T-helper 17 cell (primary cell): ENCODE measurements at regions not wholly inside any gene's neighbourhood (a gene's known extent, or its start where the extent isn't known, plus 50 kb on each side); places are given as distances from the start of the nearest gene placed in this dataset.

ENCODE experiments used
- ATAC-seq: fragments of 150-1000 bp; cut with Tn5 transposase; 2 replicates; pipeline ENCODE4 v1.10.0; 2021; ENCODE audit warnings: mild to moderate bottlenecking, moderate library complexity
- DNase-seq, 3 donors: peaks; one replicate each; pipeline versions ENCODE4 v3.0.0 to v3.0.0-alpha.2; 2020 to 2021
- H3K9me3 ChIP-seq: one replicate; pipeline ENCODE4 v1.7.0; 2013; ENCODE audit warnings: low read length, mild to moderate bottlenecking; ENCODE audit not compliant: control insufficient read depth, poor library complexity, severe bottlenecking
- H3K27ac Mint-ChIP-seq: one replicate; pipeline ENCODE4 v1.8.0; 2022; ENCODE audit warnings: mild to moderate bottlenecking, moderate library complexity, mixed read lengths
- H3K27me3 Mint-ChIP-seq: one replicate; pipeline ENCODE4 v1.8.0; 2022; ENCODE audit warnings: mixed read lengths
- H3K36me3 Mint-ChIP-seq: one replicate; pipeline ENCODE4 v1.8.0; 2022; ENCODE audit warnings: low read depth, mixed read lengths
- H3K4me1 Mint-ChIP-seq: one replicate; pipeline ENCODE4 v1.8.0; 2022; ENCODE audit warnings: mild to moderate bottlenecking, mixed read lengths
- H3K4me3 Mint-ChIP-seq: one replicate; pipeline ENCODE4 v1.8.0; 2022; ENCODE audit warnings: mild to moderate bottlenecking, moderate library complexity, mixed read lengths

GRCh38 chr1:193613041-193613440 lies 426.6 kb upstream of the B3GALT2 start:
- H3K4me3 Mint-ChIP-seq: no peak overlapping the region
- peaks cover 5% of the 10 kb centered on the region for H3K4me1 Mint-ChIP-seq
- H3K9me3 ChIP-seq: no peaks in the 10 kb centered on the region
- H3K27me3 Mint-ChIP-seq: no peaks in the 10 kb centered on the region
- ATAC-seq: no peak
- no peak for DNase-seq
- H3K27ac Mint-ChIP-seq: no peak overlapping the region
- H3K36me3 Mint-ChIP-seq: peaks cover 5% of the 10 kb centered on the region

- peak overlapping the region; percentile 2 for H3K4me3 Mint-ChIP-seq
- H3K4me1 Mint-ChIP-seq: peaks cover 13% of the 10 kb centered on the region
- no peak for DNase-seq
- H3K9me3 ChIP-seq: no peaks in the 10 kb centered on the region
- ATAC-seq: peak; percentile 41
- peaks cover 5% of the 10 kb centered on the region for H3K36me3 Mint-ChIP-seq
- peak overlapping the region; percentile 0 for H3K27ac Mint-ChIP-seq
- no peaks in the 10 kb centered on the region for H3K27me3 Mint-ChIP-seq
Observed at GRCh38 chr1:193609592-193609991, 423.2 kb upstream of the B3GALT2 start.

- H3K4me1 Mint-ChIP-seq: peaks cover 23% of the 10 kb centered on the region
- no peak for ATAC-seq
Observed at GRCh38 chr1:193607787-193608186, 421.4 kb upstream of the B3GALT2 start.

DNA sequence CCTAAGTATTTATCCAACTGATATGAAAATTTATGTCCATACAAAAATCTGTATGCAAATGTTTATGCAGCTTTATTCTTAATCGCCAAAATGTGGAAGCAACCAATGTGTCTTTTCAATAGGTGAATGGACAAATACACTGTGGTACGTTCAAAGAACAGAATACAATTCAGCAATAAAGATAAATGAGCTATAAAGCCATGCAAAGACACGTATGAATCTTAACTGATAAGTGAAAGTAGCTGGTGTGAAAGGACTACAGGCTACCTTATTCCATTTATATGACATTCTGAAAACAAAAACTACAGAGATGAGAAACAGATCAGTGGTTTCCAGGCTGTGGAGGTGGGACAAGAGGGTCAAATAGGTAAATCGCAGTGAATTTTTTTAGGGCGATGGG lies 419.6 kb upstream of the B3GALT2 start:
- H3K4me1 Mint-ChIP-seq: peaks cover 27% of the 10 kb centered on the region
- ATAC-seq (no peak), DNase-seq (no peak)
- H3K36me3 Mint-ChIP-seq: peaks cover 5% of the 10 kb centered on the region
- no peaks in the 10 kb centered on the region for H3K9me3 ChIP-seq
- H3K27me3 Mint-ChIP-seq: no peaks in the 10 kb centered on the region
- H3K27ac Mint-ChIP-seq: peak overlapping the region; percentile 72
- H3K4me3 Mint-ChIP-seq: peak overlapping the region; percentile 53

More at GRCh38 chr1:193607787-193608186, 421.4 kb upstream of the B3GALT2 start:
- H3K27me3 Mint-ChIP-seq: no peaks in the 10 kb centered on the region
- peaks cover 5% of the 10 kb centered on the region for H3K36me3 Mint-ChIP-seq
- no peak overlapping the region for H3K27ac Mint-ChIP-seq
- DNase-seq: no peak
- H3K9me3 ChIP-seq: no peaks in the 10 kb centered on the region
- H3K4me3 Mint-ChIP-seq: no peak overlapping the region

DNA sequence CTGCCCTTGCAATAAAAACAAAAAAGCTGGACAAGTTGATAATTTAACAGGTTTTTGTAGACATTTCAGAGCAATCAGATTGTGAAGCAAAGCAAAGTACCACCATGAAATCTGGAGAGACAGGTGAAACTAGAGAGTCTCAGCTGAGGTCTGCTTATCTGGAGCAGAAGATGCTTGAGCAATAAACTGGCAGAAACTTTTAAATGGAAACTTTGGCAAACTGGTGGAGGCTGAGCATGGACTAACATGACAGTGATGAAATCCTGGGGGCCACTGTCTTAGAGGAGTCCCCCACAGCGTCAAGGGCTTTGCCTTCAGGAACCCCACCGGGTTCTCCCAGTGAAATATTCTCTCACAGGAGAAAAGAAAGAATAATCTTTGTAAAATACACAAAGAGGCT lies 416.3 kb upstream of the B3GALT2 start:
- peaks cover 2% of the 10 kb centered on the region for H3K36me3 Mint-ChIP-seq
- no peaks in the 10 kb centered on the region for H3K27me3 Mint-ChIP-seq
- H3K27ac Mint-ChIP-seq: peak overlapping the region; percentile 4
- H3K4me3 Mint-ChIP-seq: no peak overlapping the region
- DNase-seq (no peak), ATAC-seq (no peak)
- H3K4me1 Mint-ChIP-seq: peaks cover 24% of the 10 kb centered on the region
- no peaks in the 10 kb centered on the region for H3K9me3 ChIP-seq

- peak overlapping the region; percentile 83 for H3K4me3 Mint-ChIP-seq
Observed at GRCh38 chr1:193593147-193593885, 406.9 kb upstream of the B3GALT2 start.

DNA sequence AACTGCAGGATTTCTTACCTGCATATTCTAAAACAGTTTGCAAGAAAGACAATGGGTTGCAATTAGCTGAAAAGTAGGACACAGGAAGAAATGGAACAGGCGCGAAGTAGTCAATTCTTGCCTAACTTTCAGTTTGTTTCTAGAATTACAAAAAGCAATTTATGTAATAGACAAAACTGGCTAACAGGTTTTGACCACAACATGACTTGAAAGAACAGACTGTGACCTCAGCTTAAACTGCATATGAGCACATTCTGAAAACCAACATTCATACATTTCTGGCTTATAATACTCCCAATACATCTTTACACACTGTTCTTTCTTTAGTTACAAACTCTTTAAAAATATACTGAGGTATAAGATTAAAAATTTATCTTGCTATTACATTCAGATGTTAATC lies 405.9 kb upstream of the B3GALT2 start:
- Mint-ChIP-seq H3K36me3 (peaks cover 3% of the 10 kb centered on the region), H3K27me3 (no peaks in the 10 kb centered on the region), H3K4me3 (peak overlapping the region; percentile 83), H3K4me1 (peaks cover 46% of the 10 kb centered on the region), H3K27ac (peak overlapping the region; percentile 98)
- ATAC-seq (peak; percentile 80), DNase-seq (no peak)
- H3K9me3 ChIP-seq: no peaks in the 10 kb centered on the region

More at GRCh38 chr1:193593147-193593885, 406.9 kb upstream of the B3GALT2 start:
- peaks cover 3% of the 10 kb centered on the region for H3K36me3 Mint-ChIP-seq
- peak overlapping the region; percentile 98 for H3K27ac Mint-ChIP-seq
- no peak for DNase-seq
- H3K27me3 Mint-ChIP-seq: no peaks in the 10 kb centered on the region
- H3K9me3 ChIP-seq: no peaks in the 10 kb centered on the region
- peaks cover 48% of the 10 kb centered on the region for H3K4me1 Mint-ChIP-seq
- ATAC-seq: no peak

DNA sequence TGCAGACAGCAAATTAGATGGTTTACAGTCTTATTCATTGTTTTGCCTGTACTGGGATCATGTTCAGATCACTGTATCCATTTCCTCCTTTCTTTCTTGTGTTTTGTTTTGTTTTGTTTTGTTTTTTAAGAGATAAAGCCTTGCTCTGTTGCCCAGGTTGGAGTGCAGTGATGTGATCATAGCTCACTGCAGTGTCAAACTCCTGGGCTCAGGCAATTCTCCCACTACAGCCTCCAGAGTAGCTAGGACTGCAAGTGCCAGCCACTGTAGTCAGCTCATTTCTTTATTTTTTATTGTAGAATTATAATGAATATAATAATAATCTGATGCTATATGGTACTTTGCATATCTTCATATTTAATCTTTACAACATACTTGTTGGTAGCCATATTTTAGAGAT lies 403.7 kb upstream of the B3GALT2 start:
- Mint-ChIP-seq H3K4me1 (peaks cover 45% of the 10 kb centered on the region), H3K27me3 (no peaks in the 10 kb centered on the region), H3K27ac (peak overlapping the region; percentile 98), H3K36me3 (no peaks in the 10 kb centered on the region), H3K4me3 (no peak overlapping the region)
- DNase-seq: no peak
- ATAC-seq: no peak
- H3K9me3 ChIP-seq: no peaks in the 10 kb centered on the region

- Mint-ChIP-seq H3K4me1 (peaks cover 42% of the 10 kb centered on the region), H3K36me3 (no peaks in the 10 kb centered on the region), H3K27me3 (no peaks in the 10 kb centered on the region), H3K4me3 (no peak overlapping the region), H3K27ac (peak overlapping the region; percentile 98)
- ATAC-seq: no peak
- H3K9me3 ChIP-seq: no peaks in the 10 kb centered on the region
- DNase-seq: no peak
Observed at GRCh38 chr1:193589597-193590040, 403.2 kb upstream of the B3GALT2 start.

DNA sequence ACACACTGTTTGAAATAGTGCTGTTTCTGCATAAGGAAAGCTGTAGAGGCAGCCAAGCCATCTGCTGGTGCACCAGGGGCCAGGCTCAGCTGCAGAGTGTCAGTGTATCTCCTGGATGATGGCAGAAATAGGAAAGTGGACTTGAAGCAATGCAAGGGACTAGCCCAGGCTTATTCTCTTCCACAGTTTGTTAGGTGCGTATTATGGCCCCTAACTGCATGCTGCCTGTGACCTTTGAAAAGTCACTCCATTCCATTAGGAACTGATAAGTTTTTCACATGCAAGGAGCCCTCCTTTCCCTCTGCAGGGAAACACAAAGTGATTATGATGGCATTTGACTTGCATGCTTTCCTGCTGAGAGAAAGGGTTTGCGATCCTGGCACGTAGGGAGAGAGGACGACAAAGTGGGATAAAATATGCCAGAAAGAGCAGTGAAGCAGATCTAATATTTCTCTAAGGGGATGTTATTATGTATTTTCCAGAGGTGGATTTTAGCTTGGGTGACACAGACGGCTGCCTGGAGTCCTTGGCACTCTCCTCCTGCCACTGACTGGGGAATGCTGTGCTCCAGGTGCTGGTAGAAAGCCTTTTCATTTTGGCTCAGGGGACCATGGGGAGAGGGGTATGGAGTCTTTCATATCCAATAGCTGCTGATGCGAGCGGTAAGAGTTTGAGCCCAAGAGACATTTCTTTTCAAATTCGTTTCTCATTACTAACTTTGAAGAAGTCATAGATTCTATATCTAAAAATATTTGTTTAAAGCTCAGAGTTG lies 402.1 kb upstream of the B3GALT2 start:
- Mint-ChIP-seq H3K27ac (peak overlapping the region; percentile 98), H3K27me3 (no peaks in the 10 kb centered on the region), H3K4me3 (no peak overlapping the region), H3K4me1 (peaks cover 42% of the 10 kb centered on the region), H3K36me3 (peaks cover 3% of the 10 kb centered on the region)
- peaks cover 1% of the 10 kb centered on the region for H3K9me3 ChIP-seq
- no peak for DNase-seq
- ATAC-seq: no peak

DNA sequence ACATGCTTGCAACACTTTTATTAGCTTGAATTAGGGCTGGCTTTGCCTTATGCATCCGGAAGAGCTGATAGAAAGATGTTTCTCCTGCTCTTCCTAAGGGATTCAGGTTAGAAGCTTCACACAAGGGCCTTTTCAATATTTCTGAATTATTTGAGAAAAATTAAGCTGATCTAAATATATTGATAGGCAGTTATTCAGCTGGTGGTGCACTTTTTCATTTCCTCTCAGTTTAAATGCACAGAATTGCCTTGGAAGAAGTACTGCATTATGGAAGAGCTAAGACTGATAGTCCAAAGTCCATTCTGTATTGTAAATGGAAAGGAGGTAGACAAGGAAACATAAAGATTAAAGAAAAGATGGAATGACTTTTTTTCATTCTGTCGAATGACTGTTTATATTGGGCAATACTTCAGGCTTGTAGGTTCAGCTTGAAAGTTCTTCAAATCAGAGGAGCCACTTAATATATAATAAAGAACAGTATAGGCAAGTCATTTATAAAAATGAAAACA lies 398.4 kb upstream of the B3GALT2 start:
- peaks cover 14% of the 10 kb centered on the region for H3K4me1 Mint-ChIP-seq

GRCh38 chr1:193581341-193581740 lies 394.9 kb upstream of the B3GALT2 start:
- Mint-ChIP-seq H3K27me3 (no peaks in the 10 kb centered on the region), H3K4me1 (peaks cover 9% of the 10 kb centered on the region), H3K36me3 (peaks cover 14% of the 10 kb centered on the region), H3K4me3 (no peak overlapping the region), H3K27ac (no peak overlapping the region)
- H3K9me3 ChIP-seq: peaks cover 5% of the 10 kb centered on the region
- DNase-seq (no peak), ATAC-seq (no peak)

More for the DNA sequence above, 398.4 kb upstream of the B3GALT2 start:
- Mint-ChIP-seq H3K27me3 (no peaks in the 10 kb centered on the region), H3K27ac (no peak overlapping the region), H3K4me3 (no peak overlapping the region), H3K36me3 (peaks cover 14% of the 10 kb centered on the region)
- DNase-seq: no peak
- ATAC-seq: no peak
- H3K9me3 ChIP-seq: peaks cover 5% of the 10 kb centered on the region

- DNase-seq: no peak
- Mint-ChIP-seq H3K36me3 (peaks cover 14% of the 10 kb centered on the region), H3K4me3 (no peak overlapping the region), H3K27me3 (no peaks in the 10 kb centered on the region), H3K4me1 (peaks cover 15% of the 10 kb centered on the region), H3K27ac (no peak overlapping the region)
- ATAC-seq: no peak
- peaks cover 5% of the 10 kb centered on the region for H3K9me3 ChIP-seq
Observed at GRCh38 chr1:193580419-193580818, 394.0 kb upstream of the B3GALT2 start.
